Thymus (tissue), 11 donors: ENCODE measurements at regions not wholly inside any gene's neighbourhood (a gene's known extent, or its start where the extent isn't known, plus 50 kb on each side); places are given as distances from the start of the nearest gene placed in this dataset.

Experiments used
- DNase-seq, 9 donors: peaks; one replicate each; pipeline ENCODE4 v3.0.0-alpha.2; 2013; ENCODE audit warnings: low spot score in 9 of 9, low read depth in 6 of 9, missing footprints in 1 of 9
- H3K27ac ChIP-seq, 2 donors: one replicate each; pipeline ENCODE4 v1.5.1; 2013; ENCODE audit warnings: control low read depth in 1 of 2, low read depth in 1 of 2, low read length in 1 of 2, mild to moderate bottlenecking in 1 of 2, moderate library complexity in 1 of 2
- H3K27me3 ChIP-seq, 2 donors: one replicate each; pipeline ENCODE4 v1.5.1; 2013; ENCODE audit warnings: low read length in 1 of 2; ENCODE audit not compliant: control insufficient read depth in 2 of 2, insufficient read depth in 1 of 2
- H3K36me3 ChIP-seq, 2 donors: one replicate each; pipeline ENCODE4 v1.5.1; 2013; ENCODE audit warnings: low read length in 1 of 2, mild to moderate bottlenecking in 1 of 2, moderate library complexity in 1 of 2; ENCODE audit not compliant: control insufficient read depth in 2 of 2, insufficient read depth in 2 of 2
- H3K4me1 ChIP-seq, 2 donors: one replicate each; pipeline ENCODE4 v1.5.1; 2013; ENCODE audit warnings: low read length in 2 of 2; ENCODE audit not compliant: control insufficient read depth in 2 of 2, insufficient read depth in 2 of 2
- H3K4me3 ChIP-seq, 2 donors: one replicate each; pipeline ENCODE4 v1.5.1; 2013; ENCODE audit warnings: low read length in 2 of 2, control low read depth in 1 of 2, mild to moderate bottlenecking in 1 of 2
- H3K9me3 ChIP-seq, 2 donors: one replicate each; pipeline ENCODE4 v1.5.1; 2013; ENCODE audit warnings: low read length in 1 of 2, mild to moderate bottlenecking in 1 of 2; ENCODE audit not compliant: control insufficient read depth in 2 of 2, insufficient read depth in 1 of 2
- WGBS: extraction: QIAGEN DNeasy Blood & Tissue Kit; methylation state at CpG from one replicate; pipeline ENCODE4 v1.1.7; 2013; 5-methylcytosine and 5-hydroxymethylcytosine counted together
- donor health status: healthy.

DNA sequence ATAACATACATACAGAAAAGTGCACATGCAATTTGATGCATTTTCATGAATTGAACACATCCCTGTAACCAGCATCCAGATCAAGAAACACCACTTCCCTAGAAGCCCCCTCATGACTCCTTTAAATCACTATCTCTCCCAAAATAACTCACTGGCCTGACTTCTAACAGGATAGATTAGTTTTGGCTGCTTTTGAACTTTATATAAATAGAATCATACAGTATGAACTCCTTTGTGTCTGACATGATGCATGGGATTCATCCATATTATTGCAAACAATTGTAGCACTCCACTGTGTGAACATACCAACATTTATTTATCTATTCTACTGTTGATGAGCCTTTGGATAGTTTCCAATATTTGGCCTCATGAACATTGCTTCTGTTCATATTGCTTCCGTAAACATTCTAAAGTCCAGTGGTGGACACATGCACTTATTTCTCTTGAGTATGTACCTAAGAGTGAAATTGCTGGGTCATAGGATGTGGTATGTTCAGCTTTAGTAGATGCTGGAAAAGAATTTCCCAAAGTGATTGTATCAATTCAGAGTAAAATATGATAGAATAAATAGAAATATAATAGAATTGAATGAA lies 148.7 kb upstream of the GDNF start:
- Histone ChIP-seq H3K36me3 (no peaks in the 10 kb centered on the region), H3K4me1 (no peaks in the 10 kb centered on the region), H3K27ac (no peak overlapping the region), H3K9me3 (no peaks in the 10 kb centered on the region), H3K4me3 (no peak overlapping the region), H3K27me3 (no peaks in the 10 kb centered on the region)
- 100% methylated on average over 1 of the region's 1 CpG for WGBS
- DNase-seq, result no peak

GRCh38 chr5:37984300-37984699 lies 144.5 kb upstream of the GDNF start:
- Histone ChIP-seq H3K4me3 (no peak overlapping the region), H3K27me3 (no peaks in the 10 kb centered on the region), H3K4me1 (no peaks in the 10 kb centered on the region), H3K36me3 (no peaks in the 10 kb centered on the region), H3K9me3 (no peaks in the 10 kb centered on the region), H3K27ac (no peak overlapping the region)
- no peak for DNase-seq
- WGBS, result 87% methylated on average over 1 of the region's 1 CpG

DNA sequence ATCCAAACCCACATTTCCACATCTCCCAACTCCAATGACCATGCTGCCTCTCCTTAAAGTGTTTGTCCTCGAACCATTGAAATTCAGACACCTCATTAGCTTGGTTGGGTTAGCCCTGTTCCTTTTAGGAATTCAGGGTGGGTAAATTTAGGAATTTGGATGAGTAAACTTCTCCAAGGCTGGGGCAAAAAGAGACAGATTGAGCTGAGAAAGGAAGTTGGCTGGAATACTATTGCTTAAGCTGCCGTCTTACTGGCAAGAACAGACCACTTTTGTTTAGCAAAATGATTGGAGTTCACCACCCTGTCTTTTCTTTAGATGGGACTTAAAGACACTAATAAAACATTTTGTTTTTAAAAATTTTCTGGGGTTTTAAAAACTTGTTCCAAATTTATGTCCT lies 143.6 kb upstream of the GDNF start:
- WGBS, result 79% methylated on average over 2 of the region's 2 CpGs
- Histone ChIP-seq H3K36me3 (no peaks in the 10 kb centered on the region), H3K27me3 (no peaks in the 10 kb centered on the region), H3K9me3 (no peaks in the 10 kb centered on the region), H3K4me3 (no peak overlapping the region), H3K27ac (no peak overlapping the region), H3K4me1 (no peaks in the 10 kb centered on the region)
- no peak for DNase-seq

GRCh38 chr5:37979559-37979958 lies 139.7 kb upstream of the GDNF start:
- DNase-seq, result no peak
- Histone ChIP-seq H3K4me3 (no peak overlapping the region), H3K27ac (no peak overlapping the region), H3K9me3 (no peaks in the 10 kb centered on the region), H3K4me1 (no peaks in the 10 kb centered on the region), H3K36me3 (no peaks in the 10 kb centered on the region), H3K27me3 (no peaks in the 10 kb centered on the region)
- 84% methylated on average over 1 of the region's 1 CpG for WGBS

- no peak overlapping the region for H3K27ac ChIP-seq
- no peaks in the 10 kb centered on the region for H3K27me3 ChIP-seq
- DNase-seq, result no peak
- no peak overlapping the region for H3K4me3 ChIP-seq
- no peaks in the 10 kb centered on the region for H3K9me3 ChIP-seq
- no peaks in the 10 kb centered on the region for H3K4me1 ChIP-seq
- 94% methylated on average over 4 of the region's 4 CpGs for WGBS
- no peaks in the 10 kb centered on the region for H3K36me3 ChIP-seq
Observed at GRCh38 chr5:37975531-37975930, 135.7 kb upstream of the GDNF start.

GRCh38 chr5:37971483-37972024 lies 131.7 kb upstream of the GDNF start:
- no peaks in the 10 kb centered on the region for H3K9me3 ChIP-seq
- no peaks in the 10 kb centered on the region for H3K27me3 ChIP-seq
- peak in 3 of 9 donors; percentile 4 to 10 (median 4) for DNase-seq
- H3K36me3 ChIP-seq, result no peaks in the 10 kb centered on the region
- no peak overlapping the region for H3K27ac ChIP-seq
- 97% methylated on average over 1 of the region's 1 CpG for WGBS
- no peaks in the 10 kb centered on the region for H3K4me1 ChIP-seq
- H3K4me3 ChIP-seq, result no peak overlapping the region

DNA sequence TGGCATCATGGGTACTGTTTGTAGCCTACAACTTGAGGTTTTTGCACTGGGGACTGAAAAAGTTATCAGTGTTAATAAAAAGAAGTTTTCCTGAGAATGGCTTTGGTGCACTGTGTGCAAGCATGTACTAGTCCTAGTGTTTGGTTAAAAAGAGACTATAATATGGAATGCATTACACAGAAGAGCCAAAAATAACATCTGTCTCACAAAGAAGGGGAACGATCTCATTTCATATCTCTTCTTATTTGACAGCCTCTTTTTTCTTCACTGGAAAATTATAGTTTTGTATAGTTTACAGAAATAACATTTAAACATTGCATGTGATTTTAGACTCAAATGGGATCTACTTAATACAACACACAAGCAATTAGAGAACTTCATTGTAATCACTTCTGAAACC lies 127.0 kb upstream of the GDNF start:
- H3K4me3 ChIP-seq, result no peak overlapping the region
- H3K9me3 ChIP-seq, result no peaks in the 10 kb centered on the region
- H3K27me3 ChIP-seq, result no peaks in the 10 kb centered on the region
- H3K27ac ChIP-seq, result no peak overlapping the region
- no peaks in the 10 kb centered on the region for H3K36me3 ChIP-seq
- H3K4me1 ChIP-seq, result peaks cover 0 to 8% of the 10 kb centered on the region in 2 donors
- WGBS, result 77% methylated on average over 1 of the region's 1 CpG
- no peak for DNase-seq

- Histone ChIP-seq H3K9me3 (no peaks in the 10 kb centered on the region), H3K4me3 (no peak overlapping the region), H3K4me1 (peaks cover 0 to 8% of the 10 kb centered on the region in 2 donors), H3K27me3 (no peaks in the 10 kb centered on the region), H3K36me3 (no peaks in the 10 kb centered on the region), H3K27ac (no peak overlapping the region)
- DNase-seq, result no peak
- 94% methylated on average over 2 of the region's 2 CpGs for WGBS
Observed at GRCh38 chr5:37966291-37966690, 126.5 kb upstream of the GDNF start.

GRCh38 chr5:37962389-37962788 lies 122.5 kb upstream of the GDNF start:
- no peak overlapping the region for H3K27ac ChIP-seq
- no peak for DNase-seq
- H3K9me3 ChIP-seq, result no peaks in the 10 kb centered on the region
- no peak overlapping the region for H3K4me3 ChIP-seq
- H3K27me3 ChIP-seq, result no peaks in the 10 kb centered on the region
- peaks cover 0 to 8% of the 10 kb centered on the region in 2 donors for H3K4me1 ChIP-seq
- no peaks in the 10 kb centered on the region for H3K36me3 ChIP-seq
- 98% methylated on average over 1 of the region's 1 CpG for WGBS
